ENCODE measurements at regions not wholly inside any gene's neighbourhood (a gene's known extent, or its start where the extent isn't known, plus 50 kb on each side); places are given as distances from the start of the nearest gene placed in this dataset.

DNA sequence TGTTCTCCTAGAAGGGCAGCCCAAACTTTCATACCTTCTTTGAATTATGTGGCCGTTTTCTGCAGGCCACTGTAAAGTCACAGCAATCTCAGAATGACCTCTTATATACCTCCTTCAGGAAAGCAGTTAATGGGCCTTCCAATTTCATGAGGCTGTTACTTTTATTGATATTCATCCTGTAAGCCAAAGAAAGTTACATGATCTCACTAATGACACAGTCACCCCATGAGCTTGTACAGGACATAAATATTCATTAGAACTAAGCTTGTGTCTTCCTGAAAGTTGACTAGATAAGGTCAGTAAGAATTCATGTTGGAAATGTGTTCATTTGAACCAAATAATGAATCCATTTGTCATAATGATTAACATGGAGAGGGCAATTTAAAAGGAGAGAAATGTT is 283.1 kb upstream of the NWD2 start:
- DNase-seq (ENCODE audit: low read depth), result no peak

DNA sequence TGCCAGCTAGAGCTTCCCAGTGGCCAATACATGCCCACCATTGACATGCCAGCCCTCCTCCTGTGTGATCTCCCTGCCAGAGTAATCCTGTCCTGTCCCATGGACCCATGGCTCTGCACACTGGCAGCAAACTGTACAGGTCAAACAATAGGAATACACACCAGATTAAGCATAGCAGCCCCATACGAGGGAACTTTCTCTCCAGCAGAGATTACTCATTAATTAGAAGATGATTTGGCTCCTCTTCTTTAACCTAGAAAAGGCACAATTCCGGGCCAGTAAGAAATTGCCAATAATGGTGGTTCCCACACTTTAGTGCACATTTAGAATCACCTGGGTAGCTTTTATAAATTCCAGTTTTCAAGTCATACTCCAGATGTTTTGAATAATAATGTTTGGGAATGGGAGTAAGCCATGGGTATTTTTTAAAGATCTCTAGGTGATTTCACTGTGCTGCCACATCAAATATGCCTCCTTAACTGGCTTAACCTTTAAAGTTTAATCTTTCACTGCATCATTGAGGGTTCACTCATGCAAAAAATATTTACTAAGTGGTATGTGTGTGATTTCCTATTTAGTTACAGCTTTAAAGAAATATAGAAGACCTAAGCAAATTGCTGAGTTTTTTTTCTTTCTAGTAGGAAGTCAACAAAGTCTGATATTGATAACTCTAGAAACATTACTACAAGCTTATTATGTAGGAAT is 277.6 kb upstream of the NWD2 start:
- DNase-seq (ENCODE audit: low read depth), result no peak

DNA sequence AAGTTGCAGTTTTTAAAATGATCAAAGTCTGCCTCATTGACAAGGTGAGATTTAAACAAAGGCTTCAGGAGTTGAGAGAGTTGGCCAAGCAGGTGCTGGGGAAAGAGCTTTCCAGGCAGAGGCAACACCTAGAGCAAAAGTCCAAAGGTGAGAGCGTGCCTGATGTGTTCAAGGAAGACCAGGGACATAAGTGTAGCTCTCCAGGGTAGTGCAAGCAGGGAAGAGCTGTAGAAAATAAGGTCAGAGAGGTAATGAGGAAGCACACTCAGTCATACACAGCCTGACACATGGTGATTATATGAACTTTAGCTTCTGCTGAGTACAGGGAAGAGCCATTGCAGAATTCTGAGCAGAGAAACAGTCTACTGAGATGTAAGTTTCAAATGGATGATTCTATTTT is 265.0 kb upstream of the NWD2 start:
- no peak for DNase-seq (ENCODE audit: low read depth)

DNA sequence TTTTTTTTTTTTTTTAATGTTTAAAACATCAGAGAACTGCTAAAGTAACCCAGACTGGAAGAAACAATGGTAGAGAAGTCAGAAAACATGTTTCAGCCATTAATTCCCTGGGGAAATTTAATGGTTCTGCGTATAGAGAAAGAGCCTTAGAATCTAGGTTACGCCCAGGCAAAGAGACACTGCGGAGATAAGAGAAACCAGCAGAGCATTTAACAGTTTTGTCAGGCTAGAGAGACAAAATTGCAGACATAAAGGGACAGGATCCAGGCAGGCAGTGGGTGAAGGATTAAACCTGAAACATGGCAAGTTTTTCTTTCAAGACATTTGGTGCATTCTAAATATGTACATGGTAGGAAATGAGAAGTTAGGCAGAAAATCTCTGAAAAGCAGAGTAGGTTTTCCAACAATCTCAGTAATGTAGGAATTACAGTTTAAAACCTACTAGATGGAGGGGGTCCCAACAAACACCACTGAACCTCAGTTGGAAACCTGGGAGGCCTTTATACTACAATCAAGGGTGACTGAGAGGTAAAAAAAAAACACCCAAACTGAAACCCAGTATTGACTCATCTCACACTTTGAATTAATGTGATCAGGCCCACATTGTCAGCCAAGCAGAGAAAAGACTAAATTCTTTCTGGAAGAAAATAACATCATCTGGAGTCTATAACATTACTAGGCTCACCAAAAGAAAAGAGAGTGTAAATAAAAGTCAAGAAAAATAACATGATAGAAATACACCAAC is 254.2 kb upstream of the NWD2 start:
- DNase-seq (ENCODE audit: low read depth), result no peak

DNA sequence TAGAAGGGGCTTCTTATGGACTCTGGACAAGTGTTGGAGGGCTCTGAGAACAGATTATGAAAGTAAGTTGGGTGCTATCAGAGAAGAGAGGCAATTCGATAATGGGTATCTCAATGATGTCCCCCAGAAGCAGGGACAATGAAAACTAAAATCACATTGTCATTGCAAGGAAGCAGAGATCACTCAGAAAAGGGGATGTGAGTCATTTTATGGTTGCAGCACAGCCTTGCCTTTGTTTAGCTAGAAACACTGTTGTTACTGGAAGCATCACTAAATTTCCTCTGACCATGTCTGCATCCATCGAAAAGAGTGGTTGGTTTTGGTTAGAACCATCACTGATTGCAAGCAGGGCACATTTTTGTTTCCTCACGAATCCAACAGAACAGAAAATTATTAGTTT is 246.8 kb upstream of the NWD2 start:
- DNase-seq (ENCODE audit: low read depth), result peak; percentile 21

DNA sequence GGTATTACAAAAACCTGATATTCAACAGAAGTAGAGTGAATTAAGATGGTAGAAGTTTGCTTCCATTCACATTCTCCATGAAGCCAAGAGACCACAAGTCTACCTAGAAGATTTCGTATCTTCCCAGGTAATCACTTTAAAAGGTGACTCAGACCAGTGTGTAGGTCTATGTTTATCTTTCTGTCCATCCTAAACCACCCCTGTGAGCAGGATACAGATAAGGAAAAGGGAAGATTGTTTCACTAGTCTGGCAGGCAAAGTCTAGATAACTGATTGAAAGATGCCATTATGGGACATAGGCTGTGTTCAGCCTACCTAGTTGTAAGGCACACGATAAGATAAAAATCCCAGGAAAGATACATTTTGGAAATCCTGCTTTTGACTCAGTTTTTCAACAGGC is 244.3 kb upstream of the NWD2 start:
- DNase-seq (ENCODE audit: low read depth), result no peak

DNA sequence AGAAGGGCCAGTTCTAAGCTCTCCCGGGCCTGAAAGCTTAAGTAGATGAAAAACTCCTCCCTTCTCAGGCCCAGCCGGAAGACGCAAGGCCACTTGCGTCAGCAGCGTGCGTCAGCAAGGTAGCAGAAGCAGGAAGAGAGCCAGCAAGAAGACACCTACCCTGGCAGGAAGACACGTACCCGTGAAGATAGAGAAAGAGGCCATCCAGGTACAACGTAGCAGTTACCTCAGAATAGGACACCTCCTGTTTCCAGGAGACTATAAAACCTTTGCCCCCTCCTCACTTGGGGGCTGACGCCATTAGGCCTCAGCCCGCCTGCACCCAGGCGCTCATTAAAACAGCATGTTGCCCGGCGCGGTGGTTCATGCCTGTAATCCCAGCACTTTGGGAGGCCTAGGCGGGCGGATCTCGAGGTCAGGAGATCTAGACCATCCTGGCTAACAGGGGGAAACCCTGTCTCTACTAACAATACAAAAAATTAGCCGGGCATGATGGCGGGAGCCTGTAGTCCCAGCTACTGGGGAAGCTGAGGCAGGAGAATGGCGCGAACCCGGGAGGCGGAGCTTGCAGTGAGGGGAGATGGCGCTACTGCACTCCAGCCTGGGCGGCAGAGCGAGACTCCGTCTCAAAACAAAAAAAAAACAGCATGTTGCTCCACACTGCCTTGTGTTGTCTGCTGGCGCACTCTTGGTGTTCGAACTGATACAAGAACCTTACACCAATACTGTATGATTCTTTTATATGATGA is 242.7 kb upstream of the NWD2 start:
- DNase-seq (ENCODE audit: low read depth), result peak; percentile 89

DNA sequence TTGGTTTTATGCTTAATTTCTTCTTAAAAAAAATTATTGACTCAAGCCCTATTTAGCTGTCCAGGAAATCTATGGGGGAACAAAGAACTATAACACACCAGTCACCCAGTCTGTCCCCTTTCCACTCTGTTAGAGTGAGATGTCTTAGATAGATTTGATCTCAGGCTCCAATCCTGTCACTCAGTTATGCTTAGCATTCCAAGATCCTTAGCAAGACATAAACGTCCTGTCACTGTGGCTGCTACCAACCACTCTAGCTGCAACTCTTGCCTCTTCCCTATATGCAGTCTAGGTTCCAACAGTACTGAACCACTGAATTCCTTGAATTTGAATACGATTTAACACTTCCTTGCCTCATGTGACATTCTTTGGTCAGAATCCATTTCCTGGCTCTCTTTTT is 241.9 kb upstream of the NWD2 start:
- peak; percentile 22 for DNase-seq (ENCODE audit: low read depth)

DNA sequence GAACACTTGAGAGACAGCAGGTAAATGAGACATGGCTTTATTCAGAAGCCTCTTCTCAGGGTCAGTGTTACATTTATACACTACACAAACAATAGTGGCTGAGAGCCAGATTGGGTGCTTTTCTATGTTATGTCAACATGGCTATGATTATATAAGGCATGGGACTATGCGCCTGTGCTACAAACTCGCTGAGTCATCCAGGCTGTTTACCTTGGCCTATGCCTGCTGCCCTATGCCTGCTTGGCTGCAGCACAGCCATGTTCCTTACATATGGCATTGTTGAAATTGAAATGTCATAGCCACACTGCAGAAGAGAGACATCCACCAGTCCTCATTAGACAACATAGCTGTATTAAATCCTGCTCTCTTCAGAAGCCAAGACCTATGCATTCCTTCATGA is 236.3 kb upstream of the NWD2 start:
- peak; percentile 63 for DNase-seq (ENCODE audit: low read depth)

DNA sequence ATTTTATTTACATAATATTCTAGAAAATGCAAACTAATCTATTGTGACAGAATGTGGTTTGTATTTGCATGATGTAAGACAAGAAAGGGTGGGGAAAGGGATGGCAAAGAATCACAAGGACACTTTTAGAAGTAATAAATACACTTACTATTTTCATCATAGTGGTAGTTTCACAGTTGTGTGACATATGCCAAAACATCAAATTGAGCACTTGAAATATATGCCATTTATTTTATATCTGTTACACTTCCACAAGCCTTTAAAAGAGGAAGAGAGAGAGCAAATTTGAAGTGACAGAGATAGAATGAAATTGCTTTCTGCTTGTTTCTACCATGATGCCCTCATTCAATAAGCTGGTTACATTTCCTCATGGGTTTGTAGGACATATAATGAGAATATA is 230.0 kb upstream of the NWD2 start:
- DNase-seq (ENCODE audit: low read depth), result no peak

DNA sequence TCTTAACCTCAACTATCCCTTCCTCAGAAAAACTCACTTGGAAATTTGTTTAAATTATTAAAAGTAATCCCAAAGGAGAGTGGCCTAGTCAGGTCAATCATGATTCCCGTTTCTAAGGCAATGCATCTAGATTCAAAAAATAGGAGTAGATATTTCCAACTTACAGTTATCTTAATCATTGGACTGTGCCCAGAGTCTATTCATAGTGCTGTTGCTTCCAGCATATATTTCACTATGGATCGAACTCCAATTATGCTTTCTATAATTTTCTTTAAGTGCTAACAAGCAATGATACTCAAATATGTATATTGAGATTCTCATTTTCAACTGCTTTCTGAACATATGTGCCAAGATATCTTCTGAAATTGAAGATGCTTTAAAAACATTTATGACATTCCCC is 229.2 kb upstream of the NWD2 start:
- DNase-seq (ENCODE audit: low read depth), result no peak

DNA sequence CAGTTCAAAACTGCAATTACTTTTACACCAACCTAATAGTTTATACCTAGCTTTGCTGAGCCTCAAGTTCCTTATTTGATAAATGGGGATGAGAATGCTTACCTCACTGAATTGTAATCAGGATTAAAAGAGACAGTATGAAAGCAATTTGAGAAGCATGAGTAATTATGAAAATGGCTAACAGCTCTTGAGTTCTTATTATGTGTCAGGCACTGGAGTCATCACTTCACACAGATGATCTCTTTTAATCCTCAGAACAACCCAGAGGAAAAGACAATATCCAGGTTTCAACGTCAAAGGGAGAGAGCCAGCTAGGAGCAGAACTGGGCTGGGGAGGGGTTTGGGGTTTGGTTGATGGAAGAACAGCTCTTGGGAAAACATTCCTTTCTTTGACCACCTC is 221.0 kb upstream of the NWD2 start:
- no peak for DNase-seq (ENCODE audit: low read depth)

DNA sequence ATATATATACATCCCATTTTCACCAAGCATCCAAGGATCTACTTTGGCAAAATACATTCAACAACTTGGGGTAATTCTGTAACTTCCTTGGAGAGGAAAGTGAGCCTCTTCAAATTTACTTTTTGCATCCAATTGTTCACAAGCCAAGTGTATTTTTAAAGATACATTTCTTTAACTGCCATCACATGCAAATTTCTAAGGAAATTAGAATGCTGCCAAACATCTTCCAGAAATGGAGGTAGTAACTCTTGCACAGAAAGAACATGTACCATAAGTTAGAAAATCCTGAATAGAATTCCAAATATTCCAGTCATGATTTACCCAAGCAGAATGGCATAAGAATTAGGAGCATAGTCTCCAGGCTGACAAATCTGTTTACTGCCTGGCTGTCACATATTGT is 220.5 kb upstream of the NWD2 start:
- DNase-seq (ENCODE audit: low read depth), result no peak

DNA sequence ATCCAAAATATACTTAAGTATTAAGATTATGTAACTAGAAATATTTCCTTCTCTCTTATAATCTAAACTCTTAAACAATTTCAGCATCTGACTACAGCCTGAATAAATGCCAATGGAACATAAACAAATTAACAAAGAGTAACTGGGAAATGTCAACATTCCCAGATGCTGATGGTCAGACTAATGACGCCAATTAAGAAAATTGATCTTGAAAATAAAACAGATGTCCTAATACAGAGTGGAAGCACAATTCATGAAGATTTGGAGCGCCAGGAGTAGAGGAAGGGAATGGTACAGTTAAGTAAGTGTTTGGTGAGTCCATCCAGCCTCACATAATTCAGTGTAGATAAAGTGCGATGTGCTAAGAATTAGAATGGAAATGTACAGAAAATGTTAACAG is 203.7 kb upstream of the NWD2 start:
- DNase-seq (ENCODE audit: low read depth), result no peak

DNA sequence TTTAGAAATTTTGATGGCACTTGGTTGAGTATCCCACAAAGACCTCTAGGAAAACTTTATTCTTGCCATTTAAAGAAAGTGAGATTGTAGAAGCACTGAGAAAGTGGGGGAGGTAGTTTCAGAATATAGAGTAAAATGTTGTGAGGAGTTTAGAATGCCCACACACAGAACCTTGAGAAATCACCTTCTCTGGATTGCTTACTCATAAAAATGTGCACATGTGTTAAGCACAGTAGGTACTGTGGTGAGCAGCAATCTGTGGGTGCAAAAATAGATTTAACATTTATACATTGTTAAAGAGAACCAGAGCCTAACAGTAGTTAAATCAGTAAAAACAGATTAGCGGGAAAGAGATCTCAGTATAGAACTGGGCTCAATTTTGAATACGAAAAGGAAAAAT is 201.2 kb upstream of the NWD2 start:
- no peak for DNase-seq (ENCODE audit: low read depth)

DNA sequence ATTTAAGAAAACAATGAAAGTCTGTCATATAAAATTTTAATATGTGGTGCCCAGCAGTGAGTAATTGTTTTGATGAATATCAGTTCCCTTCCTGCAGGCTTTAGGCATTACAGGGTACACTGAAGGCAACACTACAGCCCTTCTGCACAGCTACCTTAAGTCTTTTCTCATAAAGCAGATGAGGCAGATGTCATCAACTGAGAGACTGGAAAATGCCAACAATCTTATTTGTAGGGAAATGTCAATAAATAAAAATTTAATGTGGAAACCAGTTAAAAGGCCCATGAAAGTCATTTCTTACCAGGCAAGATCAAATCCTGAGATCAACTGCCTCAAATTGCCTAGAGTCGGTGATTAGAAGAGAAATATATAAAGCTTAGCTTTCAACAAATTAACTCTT is 193.4 kb upstream of the NWD2 start:
- no peak for DNase-seq (ENCODE audit: low read depth)

DNA sequence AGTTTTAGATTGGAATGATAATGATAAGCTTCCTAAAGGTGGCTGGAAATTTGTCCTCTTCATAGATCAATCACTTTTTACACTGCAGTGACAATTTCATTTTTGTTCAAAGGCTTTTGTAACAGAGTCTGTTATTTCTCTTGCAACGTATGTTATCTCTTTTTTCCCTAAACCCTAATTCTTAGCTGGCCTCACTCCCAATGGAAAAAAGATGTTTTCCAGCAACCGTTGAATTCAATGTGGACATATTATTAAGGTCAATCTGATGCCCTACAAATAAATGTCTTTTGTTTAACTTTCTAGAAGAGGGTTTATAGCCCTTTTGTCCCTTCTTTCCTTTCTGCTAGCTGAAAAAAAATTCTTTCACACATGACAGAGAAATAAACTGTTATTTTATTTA is 192.7 kb upstream of the NWD2 start:
- DNase-seq (ENCODE audit: low read depth), result no peak

DNA sequence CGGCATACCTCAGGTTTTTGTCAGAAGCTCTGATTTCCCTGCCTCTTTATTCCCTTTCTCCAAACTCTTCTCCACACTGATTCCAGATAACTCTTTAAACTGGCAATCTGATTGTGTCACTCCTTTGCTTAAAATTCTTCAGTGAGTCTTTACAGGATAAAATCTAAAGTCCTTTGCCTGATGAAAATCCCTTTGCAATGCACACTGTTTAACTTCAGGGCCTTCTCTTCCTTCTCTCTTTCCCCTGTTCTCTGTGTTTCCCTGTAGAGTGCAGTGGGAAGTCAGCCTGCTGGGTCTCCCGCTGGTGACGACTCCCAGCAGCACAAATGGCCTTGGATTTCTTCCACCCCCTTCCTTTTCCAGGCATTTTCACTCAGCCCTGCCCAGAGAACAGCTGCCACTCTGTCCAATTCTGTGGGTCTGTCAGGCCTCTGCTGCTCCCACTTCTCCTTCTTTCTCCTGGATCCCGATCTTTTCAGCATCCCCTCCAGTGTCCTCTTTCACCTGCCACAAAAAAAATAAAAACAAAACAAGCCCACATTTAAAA is 189.9 kb upstream of the NWD2 start:
- DNase-seq (ENCODE audit: low read depth), result no peak

DNA sequence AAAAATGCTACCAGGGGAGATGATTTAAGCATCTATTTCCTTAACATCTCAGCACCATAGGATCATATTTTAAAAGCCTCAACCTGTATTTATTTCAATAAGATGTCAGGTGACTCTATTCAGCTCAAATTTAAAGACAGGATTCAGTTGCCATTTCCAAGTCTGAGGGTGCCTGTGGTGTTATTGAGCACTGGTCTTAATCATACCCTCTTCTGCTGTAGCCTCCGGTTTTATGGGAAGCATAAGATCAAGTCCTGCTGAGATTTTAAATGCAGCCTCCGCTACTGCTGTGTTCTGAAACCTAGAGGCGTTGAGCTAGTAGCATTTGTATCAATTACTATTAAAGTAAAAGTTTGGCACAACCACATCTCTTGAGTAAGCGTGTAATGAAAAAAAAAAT is 185.7 kb upstream of the NWD2 start:
- DNase-seq (ENCODE audit: low read depth), result no peak

DNA sequence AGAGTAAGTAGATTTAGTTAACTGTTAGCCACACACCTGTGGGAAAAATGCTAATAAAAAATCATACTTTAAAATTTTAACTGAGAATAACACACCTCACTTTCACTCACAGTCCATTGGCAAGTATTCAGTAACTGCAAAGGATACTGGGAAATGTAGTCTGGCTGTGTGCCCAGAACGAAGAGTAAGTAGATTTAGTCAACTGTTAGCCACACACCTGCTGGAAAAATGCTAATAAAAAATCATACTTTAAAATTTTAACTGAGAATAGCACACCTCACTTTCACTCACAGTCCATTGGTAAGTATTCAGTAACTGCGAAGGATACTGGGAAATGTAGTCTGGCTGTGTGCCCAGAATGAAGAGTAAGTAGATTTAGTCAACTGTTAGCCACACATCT is 178.4 kb upstream of the NWD2 start:
- no peak for DNase-seq (ENCODE audit: low read depth)

DNA sequence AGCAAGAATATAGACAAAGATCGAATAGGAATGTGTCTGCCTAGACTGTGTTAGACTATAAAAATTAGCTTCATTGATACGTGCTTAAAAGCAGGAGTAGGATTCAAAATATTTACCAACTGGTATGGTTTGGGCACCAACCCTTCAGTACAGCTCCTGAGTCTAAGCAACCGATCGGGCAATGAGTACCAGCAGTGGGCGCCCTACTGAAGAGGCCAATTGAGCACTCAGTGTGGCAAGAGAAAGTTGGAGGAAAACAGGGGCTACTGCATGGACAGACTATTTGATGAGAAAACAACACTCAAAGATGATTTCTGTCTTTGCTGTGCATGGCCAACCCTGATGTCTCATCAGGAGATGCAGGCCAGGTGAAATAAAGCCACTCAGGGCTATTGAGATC is 176.0 kb upstream of the NWD2 start:
- no peak for DNase-seq (ENCODE audit: low read depth)

DNA sequence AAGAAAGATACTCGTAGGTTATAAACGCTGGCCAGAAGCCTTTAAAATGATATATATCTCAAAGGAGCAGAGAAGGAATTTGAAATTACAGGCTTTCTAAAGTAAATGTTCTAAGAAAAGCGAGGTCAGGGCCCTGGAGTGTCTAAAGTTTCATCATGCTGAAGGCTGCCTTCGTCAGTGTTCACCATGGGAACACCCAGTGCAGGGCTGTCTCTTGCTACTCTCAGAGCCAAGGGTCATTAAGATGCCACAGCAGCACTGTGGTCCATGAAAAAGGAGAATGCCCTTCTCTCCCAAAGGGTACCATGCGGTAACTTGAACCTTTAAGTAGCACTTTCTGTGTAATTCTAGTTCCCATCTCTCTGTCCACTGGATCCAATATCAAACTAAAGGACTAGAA is 174.5 kb upstream of the NWD2 start:
- DNase-seq (ENCODE audit: low read depth), result no peak

DNA sequence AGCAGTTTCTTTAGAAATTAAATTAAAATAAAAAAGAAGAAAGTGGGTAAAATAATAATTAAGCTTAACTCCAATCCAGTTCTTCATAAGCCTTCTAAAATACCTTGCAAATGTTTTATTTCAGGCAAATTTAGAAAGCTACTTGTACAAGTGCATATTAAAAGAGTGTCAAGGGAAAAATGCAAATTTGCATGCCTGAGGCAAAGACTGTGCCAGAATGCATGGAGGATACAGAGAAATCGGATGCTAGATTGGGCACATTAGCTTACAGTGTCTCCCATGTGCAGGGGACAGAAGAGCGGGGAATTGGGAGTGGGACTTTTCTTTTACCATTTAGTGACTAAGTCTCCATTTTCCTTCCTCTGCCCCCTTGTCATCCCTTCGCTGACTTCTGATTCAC is 173.0 kb upstream of the NWD2 start:
- no peak for DNase-seq (ENCODE audit: low read depth)

Measured in Daoy (cell line).